Suppressor macrophage treated with lipopolysaccharide for 4 hours (primary cell): ENCODE measurements at regions not wholly inside any gene's neighbourhood (a gene's known extent, or its start where the extent isn't known, plus 50 kb on each side); places are given as distances from the start of the nearest gene placed in this dataset.
"Not testable (repeated sequence)": the region's sequence is repeated elsewhere in the genome, so short reads cannot be mapped to it uniquely, and the experiment has no call there.

Experiments used
- DNase-seq: peaks from one replicate; pipeline ENCODE4 v3.0.0-alpha.2; 2020

DNA sequence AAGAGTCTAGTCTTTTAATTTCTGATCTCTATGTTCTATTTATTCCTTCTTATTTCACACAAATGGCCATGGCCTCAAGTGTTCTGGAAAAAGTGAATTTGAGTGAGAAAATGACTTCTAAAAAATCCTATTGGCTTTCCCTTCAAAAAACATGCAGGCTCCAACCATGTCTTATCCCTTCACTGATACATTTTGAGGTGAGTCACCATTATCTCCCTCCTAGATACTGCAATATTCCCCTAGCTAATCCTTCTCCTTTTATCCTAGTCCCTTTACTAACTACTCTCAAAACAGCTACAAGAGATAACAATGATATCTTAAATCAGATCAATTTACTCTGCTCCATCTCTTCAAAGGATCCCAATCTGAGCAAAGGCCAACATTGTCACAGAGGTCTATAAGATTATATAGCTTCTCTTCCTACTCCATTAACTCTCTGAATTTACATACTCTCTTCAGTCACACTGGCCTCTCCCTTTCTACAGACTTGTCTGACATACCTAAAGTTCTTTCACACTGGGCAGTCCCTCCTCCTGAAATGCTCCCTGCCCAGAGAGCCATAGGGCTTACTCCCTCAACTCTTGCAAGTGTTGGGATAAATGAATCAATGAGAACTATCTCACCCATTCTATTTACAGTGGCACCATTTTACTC lies 129.2 kb downstream of the TENT5A start:
- no peak for DNase-seq

DNA sequence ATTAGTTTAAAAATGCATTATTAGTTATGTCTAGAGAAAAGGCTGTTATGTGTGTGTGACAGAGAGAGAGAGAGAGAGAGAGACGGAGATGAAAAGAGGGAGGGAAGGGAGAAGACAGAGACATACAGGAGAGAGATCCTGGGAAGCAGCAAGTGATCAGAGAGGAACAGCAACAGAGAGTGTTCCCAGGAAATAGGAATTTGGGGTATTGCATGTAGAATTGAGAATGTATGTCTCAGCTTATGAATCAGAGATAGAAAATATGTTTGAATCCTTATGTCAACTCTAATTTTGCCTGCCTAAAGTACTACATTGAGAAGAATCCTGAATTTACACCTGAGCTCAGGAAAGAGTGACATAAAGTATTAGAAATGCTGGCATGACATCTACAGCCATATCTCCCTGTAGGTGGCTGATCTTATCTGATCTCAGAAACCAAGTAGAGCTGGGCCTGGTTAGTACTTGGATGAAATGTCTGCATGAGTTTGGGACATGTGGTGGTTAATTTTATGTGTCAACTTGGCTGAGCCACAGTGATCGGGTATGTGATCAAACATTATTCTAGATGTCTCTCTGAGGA lies 130.6 kb downstream of the TENT5A start:
- DNase-seq = no peak

DNA sequence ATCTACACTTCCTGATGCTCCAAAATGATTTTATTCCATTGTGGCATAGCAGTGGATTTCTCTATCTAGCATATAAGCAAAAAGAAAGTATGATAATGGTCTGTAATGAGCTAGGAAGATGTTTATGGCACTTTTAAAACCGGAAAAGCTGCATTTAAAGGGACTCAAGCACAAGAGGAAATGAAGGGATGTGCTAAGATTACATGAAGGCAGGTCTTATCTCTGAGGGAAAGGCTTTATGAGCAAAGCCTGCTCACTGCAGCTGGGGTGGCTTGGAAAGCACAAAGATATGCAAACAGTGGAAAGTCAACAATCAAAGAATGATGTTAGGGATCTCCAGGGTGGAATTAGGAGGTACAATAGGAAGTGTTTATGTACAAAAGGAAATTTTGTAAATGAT lies 138.2 kb downstream of the TENT5A start:
- no peak for DNase-seq

DNA sequence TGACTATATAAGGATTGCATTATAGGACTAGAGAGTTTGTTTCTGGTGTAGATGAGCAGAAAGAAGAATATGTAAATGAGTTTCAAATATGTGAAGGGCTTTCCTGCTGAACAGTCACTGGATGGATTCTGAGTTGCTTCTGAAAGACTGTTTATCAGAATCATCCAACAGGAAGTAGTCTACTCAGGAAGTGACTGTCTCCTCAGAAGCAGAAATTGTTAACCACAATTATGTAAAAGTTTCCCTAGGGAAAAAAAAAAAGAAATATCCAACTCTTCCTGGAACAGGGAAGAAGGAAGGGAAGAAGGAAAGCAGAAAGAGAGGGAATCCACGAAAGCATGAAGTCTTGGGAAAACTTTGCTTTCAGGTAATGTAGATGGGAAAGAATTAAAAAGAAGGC lies 138.9 kb downstream of the TENT5A start:
- DNase-seq = no peak

DNA sequence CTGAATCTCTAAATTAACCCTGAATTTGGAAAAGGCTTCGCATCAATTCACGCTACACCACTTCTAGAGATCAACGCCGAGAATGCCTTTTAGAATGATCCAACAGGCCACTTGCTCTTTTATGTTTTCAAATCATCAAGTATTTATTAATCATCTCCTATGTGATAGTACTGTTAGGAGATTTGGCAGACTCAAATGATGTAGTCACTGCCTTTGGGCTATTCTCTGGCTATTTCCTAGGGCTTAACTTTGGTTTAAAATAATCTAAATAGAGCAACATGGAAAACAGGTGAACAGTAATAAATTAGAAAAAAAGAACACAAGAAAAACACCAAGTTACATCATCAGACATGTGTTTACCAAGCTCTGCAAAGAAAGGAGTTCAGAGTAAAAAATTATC lies 140.3 kb downstream of the TENT5A start:
- no peak for DNase-seq

DNA sequence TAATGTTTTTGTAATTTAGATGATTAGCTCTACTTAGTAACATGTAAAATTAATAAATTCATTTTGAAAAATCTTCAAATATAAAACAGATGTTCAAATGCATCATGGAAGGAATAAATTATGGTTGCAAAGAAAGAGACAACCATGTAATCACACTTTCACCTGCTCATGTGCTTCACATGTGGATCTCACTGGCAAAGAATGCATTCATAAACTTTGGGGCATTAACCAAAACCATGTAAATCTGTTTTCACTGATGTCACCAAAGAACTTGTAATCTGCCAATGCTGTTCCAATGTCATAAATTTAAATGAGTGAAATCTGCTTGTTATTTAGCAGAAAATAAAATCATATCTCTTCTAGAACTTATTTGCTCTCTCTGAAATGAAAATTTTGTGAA lies 142.7 kb downstream of the TENT5A start:
- no peak for DNase-seq

DNA sequence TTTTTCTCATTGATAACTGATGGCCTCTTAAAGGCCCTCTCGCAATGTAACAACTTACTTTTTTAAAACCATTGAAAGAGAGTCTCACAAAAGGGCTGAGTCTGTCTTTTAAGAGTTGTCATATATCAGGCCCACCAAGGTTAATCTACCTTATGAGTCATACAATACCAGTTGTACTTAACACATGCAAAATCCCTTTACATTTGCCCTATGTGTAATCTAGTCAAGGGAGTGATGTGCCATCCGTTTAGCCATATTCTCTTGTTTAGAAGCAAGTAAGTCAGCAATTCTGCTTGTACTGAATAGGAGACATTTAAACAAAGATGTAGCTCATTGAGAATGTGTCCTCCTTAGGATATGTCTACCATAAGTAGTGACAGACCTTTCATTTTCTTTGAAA lies 143.7 kb downstream of the TENT5A start:
- DNase-seq = no peak

DNA sequence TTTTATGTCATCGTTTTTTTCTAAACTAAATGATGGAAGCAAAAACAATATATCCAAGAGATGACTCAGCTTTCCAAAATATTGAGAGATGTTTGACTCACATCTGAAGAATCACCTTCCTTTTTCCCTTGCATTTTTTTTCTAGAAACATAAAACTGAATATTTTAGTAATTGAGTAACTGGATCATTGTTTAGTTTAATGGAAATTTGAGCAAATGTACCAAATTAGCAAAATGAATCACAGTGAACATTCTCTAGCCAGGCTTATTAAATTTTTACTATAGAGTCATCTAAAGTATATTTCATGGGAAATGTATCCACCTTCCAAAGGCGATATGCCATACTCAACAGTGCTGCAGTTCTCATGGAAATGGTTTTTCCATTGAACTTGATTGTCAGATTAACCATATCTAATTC lies 145.5 kb downstream of the TENT5A start:
- no peak for DNase-seq

DNA sequence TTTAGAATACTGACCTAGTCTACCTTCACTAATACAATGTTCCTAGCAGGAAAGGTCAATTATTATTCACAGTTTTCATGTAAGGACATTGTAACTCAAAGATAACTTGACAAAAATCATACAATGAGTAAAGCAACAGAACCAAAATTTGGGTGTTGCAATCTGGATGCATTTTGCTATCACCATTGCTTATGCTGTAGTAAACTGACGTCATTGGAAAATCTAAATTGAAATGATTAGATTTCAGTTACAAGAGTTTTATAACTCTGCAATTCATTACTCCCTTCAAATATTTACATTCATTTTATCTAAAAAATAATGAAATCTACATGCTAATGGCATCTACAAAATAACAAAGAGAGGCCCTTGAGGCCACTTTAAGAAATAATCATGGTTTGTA lies 147.0 kb downstream of the TENT5A start:
- no peak for DNase-seq

DNA sequence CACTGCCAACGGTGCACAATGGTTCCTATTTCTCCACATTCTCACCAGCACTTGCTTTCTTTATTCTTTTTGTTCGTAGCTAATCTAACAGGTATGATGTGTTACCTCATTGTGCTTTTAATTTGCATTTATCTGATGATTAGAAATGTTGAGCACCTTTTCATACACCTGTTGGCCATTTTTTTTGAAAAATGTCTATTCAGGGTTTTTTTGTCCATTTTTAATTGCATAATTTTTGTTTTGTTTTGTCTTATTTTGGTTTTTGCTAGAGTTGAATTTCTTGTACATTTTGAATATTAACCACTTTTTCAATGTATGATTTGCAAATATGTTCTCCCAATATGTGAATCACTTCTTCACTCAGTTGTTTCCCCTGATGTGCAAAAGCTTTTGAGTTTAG lies 150.6 kb downstream of the TENT5A start:
- no peak for DNase-seq

DNA sequence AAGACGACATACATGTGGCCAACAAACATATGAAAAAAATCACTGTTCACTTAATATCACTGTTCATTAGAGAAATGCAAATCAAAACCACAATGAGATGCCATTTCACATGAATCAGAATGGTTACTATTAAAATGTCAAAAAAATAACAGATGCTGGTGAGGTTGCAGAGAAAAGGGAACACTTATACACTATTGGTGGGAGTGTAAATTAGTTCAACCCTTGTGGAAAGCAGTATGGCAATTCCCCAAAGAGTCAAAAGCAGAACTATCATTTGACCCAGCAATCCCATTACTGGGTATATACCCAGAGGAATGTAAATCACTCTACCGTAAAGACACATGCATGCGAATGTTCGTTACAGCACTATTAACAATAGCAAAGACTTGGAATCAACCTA lies 152.0 kb downstream of the TENT5A start:
- DNase-seq = not testable (repeated sequence)

DNA sequence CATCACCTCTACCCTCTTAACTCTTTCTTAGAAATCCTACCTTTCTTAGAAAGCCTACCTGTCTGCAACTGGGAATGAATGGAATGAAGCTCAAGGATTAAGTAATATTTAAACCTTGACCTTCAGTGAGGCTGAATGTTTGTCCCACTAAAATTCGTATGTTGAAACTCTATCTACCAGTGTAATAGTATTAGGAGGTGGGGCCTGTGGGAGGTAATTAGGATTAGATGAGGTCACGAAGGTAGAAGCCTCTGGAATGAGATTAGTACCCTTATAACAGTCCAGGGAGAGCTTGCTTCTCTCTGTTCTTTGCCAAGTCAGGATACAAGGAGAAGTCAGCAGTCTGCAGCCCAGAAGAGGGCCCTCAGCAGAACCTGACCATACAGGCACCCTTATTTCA lies 158.0 kb downstream of the TENT5A start:
- DNase-seq = no peak

DNA sequence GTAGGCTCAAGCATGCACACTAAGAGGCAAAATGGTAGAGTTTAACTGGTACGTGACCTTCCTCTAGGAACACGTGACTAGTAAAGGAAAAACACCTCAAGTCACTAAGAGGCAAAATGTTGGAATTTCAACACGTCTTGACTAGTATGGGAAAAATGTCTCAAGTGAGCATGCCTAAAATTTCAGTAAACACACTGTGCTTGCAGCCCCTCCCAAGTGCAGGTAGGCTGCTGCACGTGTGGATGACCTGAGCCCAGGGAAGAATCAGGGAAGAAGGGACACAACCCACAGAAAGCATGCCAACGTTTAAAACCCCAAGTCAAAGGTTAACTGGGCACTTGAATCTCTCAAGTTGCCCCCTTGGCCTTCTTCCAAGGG lies 162.2 kb downstream of the TENT5A start:
- DNase-seq = no peak

DNA sequence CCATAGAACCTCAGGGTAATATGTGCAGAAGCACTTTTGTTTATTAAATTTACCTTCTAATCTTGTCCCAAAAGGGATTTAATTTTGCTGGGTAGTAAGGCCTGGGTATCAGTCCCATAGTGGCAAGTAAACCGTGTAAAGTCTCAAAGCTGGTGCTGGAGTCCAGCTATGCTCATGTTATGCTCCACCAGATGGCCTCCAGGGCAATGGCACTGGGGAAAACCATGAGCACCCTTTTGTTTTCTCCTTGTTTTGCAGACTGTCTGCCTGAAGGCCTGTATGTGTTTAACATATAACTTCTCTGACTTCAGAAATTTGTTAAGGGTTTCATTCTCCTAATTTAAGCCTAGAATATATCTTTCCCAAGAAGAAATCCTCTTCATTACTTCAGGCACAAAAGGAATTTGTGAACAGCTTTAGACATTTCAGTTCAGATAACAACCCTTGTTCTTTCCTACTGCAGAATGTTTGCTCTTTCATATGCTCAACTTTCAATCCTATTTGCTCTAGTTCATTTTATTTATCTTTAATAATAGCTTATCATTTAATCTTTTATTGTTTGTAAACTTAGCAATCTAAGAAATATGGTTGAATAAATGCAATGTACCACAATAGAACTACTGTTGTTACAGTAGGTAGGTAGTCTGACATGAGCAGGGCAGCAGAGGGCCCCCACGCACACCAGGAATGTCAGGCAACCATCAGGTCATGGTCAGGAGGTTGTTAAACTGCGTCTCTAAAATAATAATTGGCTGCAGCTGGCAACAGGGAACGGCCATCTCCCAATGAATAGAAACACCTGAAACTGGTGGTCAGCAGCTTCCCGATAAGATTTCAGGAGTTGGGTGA lies 162.8 kb downstream of the TENT5A start:
- DNase-seq = no peak

DNA sequence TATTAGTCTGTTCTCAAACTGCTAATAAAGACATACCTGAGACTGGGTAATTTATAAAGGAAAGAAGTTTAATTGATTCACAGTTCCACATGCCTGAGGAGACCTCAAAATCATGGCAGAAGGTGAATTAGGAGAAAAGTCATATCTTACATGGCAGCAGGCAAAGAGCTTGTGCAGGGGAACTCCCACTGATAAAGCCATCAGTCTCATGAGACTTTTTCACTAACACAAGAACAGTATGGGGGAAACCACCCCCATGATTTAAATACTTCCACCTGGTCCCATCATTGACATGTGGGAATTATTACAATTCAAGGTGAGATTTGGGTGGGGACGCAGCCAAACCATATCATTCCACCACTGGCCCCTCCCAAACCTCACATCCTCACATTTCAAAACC lies 166.8 kb downstream of the TENT5A start:
- not testable (repeated sequence) for DNase-seq

DNA sequence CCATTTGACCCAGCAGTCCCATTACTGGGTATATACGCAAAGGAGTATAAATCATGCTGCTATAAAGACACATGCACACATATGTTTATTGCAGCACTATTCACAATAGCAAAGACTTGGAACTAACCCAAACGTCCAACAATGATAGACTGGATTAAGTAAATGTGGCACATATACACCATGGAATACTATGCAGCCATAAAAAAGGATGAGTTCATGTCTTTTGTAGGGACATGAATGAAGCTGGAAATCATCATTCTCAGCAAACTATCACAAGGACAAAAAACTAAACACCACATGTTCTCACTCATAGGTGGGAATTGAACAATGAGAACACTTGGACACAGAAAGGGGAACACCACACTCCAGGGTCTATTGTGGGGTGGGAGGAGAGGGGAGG lies 168.3 kb downstream of the TENT5A start:
- not testable (repeated sequence) for DNase-seq

DNA sequence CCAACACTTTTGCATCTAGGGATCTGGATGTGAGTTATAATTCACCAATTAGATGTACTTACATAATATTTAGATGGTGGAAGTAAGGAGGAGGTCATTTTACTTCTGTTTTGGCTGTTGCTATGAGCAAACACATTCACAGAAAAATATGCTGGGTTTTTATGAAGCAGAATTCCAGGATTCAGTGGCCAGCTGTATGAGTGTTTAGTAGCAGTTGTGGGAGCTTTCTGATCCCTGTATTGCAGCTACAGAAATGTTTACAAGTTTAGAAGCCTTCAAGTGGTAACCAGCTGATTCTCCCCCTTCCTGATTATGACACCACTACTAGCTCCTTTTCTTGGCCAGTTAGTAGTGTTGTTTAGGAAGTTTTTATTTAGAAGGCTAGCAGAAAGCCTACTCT lies 177.0 kb downstream of the TENT5A start:
- DNase-seq = no peak

DNA sequence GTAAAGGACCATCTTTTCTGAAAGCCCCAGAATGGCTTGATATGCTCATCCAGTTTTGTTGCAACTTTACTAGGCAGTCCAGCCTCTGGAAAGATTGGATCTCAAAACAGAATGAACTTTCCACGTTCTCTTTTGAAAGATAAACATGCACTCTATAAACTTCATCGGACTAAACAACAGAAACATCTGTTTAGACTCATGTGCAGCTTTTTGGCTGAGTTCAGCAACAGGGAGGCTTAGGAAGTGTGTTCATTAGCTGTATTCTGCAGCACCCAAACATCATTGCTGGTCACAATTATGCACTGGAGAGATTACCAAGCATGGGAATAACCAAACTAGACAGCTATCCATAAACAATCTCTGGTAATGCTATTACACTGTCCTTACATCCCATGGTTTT lies 180.5 kb downstream of the TENT5A start:
- DNase-seq = no peak

DNA sequence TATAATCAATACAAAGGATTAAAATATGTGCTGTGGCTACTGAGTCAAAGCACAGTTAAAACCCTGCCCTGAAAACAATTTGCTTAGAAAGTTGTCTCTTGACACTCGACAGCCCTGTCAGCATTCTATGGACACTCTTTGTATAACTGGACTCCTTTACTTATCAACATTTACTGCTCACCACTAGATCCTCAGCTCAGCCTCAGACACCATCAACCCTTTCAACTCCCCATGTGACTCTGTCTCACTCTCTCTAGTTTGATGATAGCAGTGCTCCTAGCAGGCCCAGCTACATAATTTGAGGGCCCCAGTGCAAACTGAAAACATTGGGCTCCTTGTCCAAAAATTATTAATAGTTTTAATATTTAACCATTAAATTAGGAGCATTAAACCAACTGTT lies 181.8 kb downstream of the TENT5A start:
- no peak for DNase-seq

DNA sequence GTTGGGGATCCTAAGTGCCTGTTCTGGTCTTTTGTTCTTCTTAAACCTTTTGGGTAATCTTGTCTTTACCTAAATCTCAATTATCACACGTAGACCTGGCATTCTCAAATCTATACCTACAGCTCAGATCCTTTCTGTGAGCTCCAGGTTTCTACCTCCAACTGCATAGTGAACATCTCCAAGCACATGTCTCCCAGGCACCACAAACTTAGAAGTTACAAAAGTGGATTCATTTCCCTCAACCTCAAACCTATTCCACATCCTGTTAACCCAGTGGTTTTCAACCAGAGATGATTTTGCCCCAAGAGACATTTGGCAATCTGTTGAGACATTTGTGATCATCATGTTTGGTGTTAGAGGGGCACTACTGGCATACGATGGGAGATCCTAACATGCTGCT lies 183.5 kb downstream of the TENT5A start:
- no peak for DNase-seq

DNA sequence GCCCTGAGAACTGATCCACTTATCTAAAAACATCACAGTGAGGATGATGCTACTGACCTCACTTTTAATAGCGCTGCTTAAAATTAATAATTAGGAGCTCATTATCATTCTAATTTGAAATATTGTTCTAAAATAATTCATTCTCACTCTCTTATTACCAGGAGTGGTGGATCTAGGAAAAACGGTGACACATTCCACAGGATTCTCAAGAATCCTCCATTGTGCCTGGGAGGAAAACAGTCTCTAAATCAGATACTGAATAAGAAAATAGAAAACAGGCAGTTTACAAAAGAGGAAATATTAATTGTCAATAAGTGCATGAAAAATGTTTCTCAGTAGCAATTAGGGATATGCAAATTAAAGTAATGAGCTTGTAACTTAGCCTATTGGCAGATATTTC lies 187.4 kb downstream of the TENT5A start:
- no peak for DNase-seq

DNA sequence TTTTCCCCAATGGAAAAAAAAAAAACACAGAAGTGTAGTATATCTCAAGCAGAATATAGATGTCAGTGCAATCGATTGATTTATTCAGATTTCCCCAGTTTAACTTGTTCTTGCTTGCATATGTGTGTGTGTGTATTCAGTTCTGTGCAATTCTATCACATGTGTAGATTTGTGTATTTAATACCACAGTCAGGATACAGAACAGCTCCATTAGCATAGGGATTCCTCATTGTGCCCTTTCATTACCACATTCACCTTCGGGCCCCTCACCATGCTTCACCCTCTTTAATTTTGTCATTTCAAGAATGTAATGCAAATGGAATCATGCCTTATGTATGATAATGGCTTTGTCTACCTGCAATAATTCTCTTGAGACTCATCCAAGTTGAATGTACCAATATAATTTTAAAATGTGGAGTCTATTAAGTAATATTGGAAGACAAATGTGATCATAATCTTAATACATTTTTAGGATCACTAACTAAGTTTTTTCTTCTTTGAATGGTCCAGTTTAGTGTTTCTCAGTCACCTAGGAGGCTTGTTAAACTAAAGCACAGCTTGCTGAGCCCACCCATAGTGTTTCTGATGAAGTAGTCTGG lies 187.9 kb downstream of the TENT5A start:
- DNase-seq = no peak

DNA sequence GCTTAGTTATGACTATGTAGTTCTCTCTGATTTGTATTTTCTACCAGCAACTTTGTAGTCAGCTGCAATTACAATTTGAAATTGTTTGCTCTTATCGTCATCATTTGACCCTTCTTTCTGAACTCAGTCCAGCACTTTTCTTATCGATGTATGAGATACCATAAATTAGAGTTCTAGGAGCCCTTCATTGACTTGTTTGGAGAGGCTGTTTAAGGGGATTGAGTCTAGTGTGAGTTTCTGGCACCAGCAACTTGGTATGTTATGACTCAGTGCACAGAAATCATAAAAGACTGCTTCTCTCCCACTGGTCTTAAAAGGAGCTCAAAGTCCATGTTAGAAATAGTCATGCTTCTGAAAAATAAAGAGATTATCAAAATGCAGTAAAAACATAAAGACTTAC lies 190.3 kb downstream of the TENT5A start:
- no peak for DNase-seq

DNA sequence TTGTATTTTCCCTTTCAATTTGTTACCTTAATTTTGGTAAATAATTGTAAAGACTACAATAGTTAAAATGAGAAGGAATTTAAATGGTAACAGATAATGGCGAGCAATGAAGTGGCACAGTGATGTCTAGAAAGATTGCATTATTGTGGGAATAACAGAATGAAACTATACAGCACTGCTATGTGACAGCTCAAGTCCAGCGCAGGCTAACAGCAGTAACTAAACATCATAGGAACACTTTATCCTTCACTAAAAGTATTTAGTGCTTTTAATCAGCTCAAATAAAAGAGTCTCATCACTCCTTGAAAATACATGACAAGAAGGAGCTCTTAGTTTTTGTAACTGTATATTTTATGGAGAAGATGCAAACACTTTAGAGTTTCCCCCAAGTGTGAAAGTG lies 190.8 kb downstream of the TENT5A start:
- no peak for DNase-seq
